ENCODE measurements at regions not wholly inside any gene's neighbourhood (a gene's known extent, or its start where the extent isn't known, plus 50 kb on each side); places are given as distances from the start of the nearest gene placed in this dataset.

DNA sequence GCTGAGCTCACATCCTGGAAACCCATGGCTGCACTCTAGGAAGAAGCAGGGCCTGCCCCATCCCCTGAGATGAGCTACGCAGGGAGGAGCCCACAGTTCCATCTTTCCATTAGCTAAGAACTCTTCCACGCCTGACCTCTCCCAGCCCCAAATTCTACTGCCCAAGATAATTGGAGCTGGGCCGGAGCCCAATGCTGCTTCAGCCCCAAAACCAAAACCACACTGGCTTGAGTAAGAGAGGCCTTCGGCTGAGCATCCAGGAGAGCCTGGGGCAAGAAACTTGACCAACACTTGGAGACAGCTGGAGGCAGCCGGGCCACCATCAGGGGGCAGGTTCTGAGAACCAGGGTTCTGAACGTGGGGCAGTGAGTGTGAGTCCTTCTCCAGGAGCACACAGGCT, 116.1 kb upstream of the ZMIZ1 start:
- no CpG with 5 or more reads among the region's 6 CpGs for WGBS (ENCODE audit: extremely low coverage, insufficient coverage, low lambda C conversion rate)
- Histone ChIP-seq H4K5ac (ENCODE audit: low read length) (no peak overlapping the region), H3K27me3 (ENCODE audit: insufficient read depth, low read length, poor library complexity) (no peaks in the 10 kb centered on the region), H3K4me3 (ENCODE audit: low read length) (no peak overlapping the region), H3K27ac (ENCODE audit: low read depth, low read length) (no peak overlapping the region), H3K36me3 (ENCODE audit: control insufficient read depth, insufficient read depth, low read length) (no peaks in the 10 kb centered on the region), H2AK5ac (ENCODE audit: low read length) (no peak overlapping the region), H3K23ac (ENCODE audit: low read length) (no peak overlapping the region), H2BK5ac (ENCODE audit: low read length) (no peak overlapping the region), H3K9ac (ENCODE audit: low read length) (no peak overlapping the region), H3K4ac (ENCODE audit: low read depth, low read length) (no peak overlapping the region), H3K18ac (ENCODE audit: low read length) (no peak overlapping the region), H3K79me2 (ENCODE audit: control insufficient read depth, insufficient read depth, low read length) (no peaks in the 10 kb centered on the region), H2BK15ac (replicated peaks; ENCODE audit: low read depth) (no peak overlapping the region), H3K56ac (ENCODE audit: low read length) (no peak overlapping the region), H4K8ac (ENCODE audit: low read depth, low read length) (no peak overlapping the region), H2BK120ac (ENCODE audit: low read depth, low read length) (no peak overlapping the region), H3K4me2 (ENCODE audit: low read length) (no peak overlapping the region), H3K79me1 (ENCODE audit: low read length) (no peaks in the 10 kb centered on the region), H3K4me1 (ENCODE audit: control insufficient read depth, low read depth, low read length) (no peaks in the 10 kb centered on the region)
- DNase-seq, result no peak

DNA sequence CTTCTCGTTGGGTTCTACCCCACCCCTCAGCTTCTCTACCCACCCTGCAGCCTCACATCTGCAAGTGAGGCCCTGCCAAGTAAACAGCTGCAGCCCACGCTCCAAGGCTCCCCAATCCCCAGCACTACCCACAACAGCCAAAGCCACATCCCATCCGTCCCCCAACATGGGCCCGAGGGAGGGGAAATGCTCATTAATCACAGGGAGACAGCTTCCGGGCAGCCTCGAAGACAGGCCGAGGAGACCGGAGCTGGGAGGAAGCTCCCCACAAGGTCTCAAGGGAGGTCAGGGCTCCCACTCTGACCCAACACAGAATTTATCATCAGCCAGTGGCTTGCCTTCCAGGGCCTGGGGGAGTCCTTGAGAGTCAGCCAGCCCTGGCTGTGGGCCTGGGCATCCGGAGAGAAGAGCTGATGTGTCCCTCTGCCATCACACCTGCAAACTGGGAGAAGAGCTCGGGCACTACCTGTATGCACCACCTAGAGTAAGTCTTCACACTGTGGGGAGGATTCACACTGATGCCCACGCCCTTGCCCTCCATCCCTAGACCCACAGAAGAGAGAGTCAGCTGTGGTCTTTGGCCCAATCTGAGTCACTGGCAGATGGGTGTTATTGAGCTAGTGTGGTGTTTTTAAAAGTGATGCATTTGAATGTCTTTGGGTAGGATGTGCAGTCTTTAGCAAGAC, 115.5 kb upstream of the ZMIZ1 start:
- no peak overlapping the region for H3K56ac ChIP-seq (ENCODE audit: low read length)
- H3K4me1 ChIP-seq (ENCODE audit: control insufficient read depth, low read depth, low read length), result no peaks in the 10 kb centered on the region
- no peak overlapping the region for H3K4ac ChIP-seq (ENCODE audit: low read depth, low read length)
- H3K36me3 ChIP-seq (ENCODE audit: control insufficient read depth, insufficient read depth, low read length), result no peaks in the 10 kb centered on the region
- no peak for DNase-seq
- no peak overlapping the region for H3K4me3 ChIP-seq (ENCODE audit: low read length)
- H4K5ac ChIP-seq (ENCODE audit: low read length), result no peak overlapping the region
- no peaks in the 10 kb centered on the region for H3K79me1 ChIP-seq (ENCODE audit: low read length)
- no peak overlapping the region for H2AK5ac ChIP-seq (ENCODE audit: low read length)
- H3K4me2 ChIP-seq (ENCODE audit: low read length), result no peak overlapping the region
- no peak overlapping the region for H3K27ac ChIP-seq (ENCODE audit: low read depth, low read length)
- H2BK15ac ChIP-seq (replicated peaks; ENCODE audit: low read depth), result no peak overlapping the region
- H3K23ac ChIP-seq (ENCODE audit: low read length), result no peak overlapping the region
- no peak overlapping the region for H2BK5ac ChIP-seq (ENCODE audit: low read length)
- no peaks in the 10 kb centered on the region for H3K79me2 ChIP-seq (ENCODE audit: control insufficient read depth, insufficient read depth, low read length)
- no peak overlapping the region for H2BK120ac ChIP-seq (ENCODE audit: low read depth, low read length)
- H3K9ac ChIP-seq (ENCODE audit: low read length), result no peak overlapping the region
- WGBS (ENCODE audit: extremely low coverage, insufficient coverage, low lambda C conversion rate), result no CpG with 5 or more reads among the region's 11 CpGs
- H4K8ac ChIP-seq (ENCODE audit: low read depth, low read length), result no peak overlapping the region
- H3K27me3 ChIP-seq (ENCODE audit: insufficient read depth, low read length, poor library complexity), result no peaks in the 10 kb centered on the region
- no peak overlapping the region for H3K18ac ChIP-seq (ENCODE audit: low read length)

DNA sequence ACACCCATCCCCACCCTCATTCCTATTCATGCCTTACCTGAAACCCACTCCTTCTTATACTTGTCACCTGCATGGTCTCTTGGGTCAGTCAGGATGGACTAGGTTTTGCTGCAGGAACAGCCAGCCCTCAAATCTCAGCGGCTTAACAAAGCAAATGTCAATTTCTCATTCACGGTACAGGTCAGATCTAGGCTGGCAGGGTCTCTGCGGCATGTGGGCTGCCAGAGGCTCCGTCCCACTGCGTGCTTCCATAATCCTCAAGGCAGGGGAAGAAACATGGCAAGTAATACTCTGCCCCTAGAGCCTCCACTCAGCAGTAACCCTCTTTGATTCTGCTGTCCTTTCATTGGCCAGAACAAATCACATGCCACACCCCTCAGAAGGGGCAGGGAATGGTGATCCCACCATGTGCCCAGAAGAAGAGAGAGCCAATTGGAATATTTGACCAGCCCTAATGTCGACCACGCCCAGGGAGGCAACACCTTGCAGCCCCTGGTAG, 114.9 kb upstream of the ZMIZ1 start:
- H3K9ac ChIP-seq (ENCODE audit: low read length), result no peak overlapping the region
- no peak overlapping the region for H3K56ac ChIP-seq (ENCODE audit: low read length)
- WGBS (ENCODE audit: extremely low coverage, insufficient coverage, low lambda C conversion rate), result no CpG with 5 or more reads among the region's 7 CpGs
- no peaks in the 10 kb centered on the region for H3K36me3 ChIP-seq (ENCODE audit: control insufficient read depth, insufficient read depth, low read length)
- H3K4me1 ChIP-seq (ENCODE audit: control insufficient read depth, low read depth, low read length), result no peaks in the 10 kb centered on the region
- no peak overlapping the region for H4K5ac ChIP-seq (ENCODE audit: low read length)
- no peak for DNase-seq
- H3K4ac ChIP-seq (ENCODE audit: low read depth, low read length), result no peak overlapping the region
- no peak overlapping the region for H2AK5ac ChIP-seq (ENCODE audit: low read length)
- no peaks in the 10 kb centered on the region for H3K27me3 ChIP-seq (ENCODE audit: insufficient read depth, low read length, poor library complexity)
- no peak overlapping the region for H3K4me2 ChIP-seq (ENCODE audit: low read length)
- no peak overlapping the region for H4K8ac ChIP-seq (ENCODE audit: low read depth, low read length)
- H3K23ac ChIP-seq (ENCODE audit: low read length), result no peak overlapping the region
- no peak overlapping the region for H2BK15ac ChIP-seq (replicated peaks; ENCODE audit: low read depth)
- H3K4me3 ChIP-seq (ENCODE audit: low read length), result no peak overlapping the region
- H3K79me1 ChIP-seq (ENCODE audit: low read length), result no peaks in the 10 kb centered on the region
- H3K18ac ChIP-seq (ENCODE audit: low read length), result no peak overlapping the region
- no peak overlapping the region for H3K27ac ChIP-seq (ENCODE audit: low read depth, low read length)
- H2BK5ac ChIP-seq (ENCODE audit: low read length), result no peak overlapping the region
- no peak overlapping the region for H2BK120ac ChIP-seq (ENCODE audit: low read depth, low read length)
- no peaks in the 10 kb centered on the region for H3K79me2 ChIP-seq (ENCODE audit: control insufficient read depth, insufficient read depth, low read length)

DNA sequence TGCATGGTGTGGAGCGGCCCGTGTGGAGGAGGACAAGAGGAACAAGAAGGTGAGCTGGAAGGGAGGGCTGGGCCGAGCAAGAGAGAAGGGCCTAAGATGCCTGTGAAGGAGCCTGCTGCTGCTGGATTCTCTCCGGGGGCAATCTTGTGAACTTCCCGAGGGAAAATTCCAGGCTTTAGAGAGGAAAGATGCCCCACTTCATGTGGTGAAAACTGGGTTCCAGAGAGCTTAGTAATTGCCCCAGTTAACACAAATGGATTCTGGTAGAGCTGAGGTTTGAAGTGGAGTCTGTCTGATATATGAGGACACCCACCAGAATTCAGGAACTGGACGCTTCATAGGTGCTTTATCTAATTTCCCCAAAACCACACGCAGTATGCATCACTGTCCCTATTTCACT, 114.1 kb upstream of the ZMIZ1 start:
- no peak overlapping the region for H3K56ac ChIP-seq (ENCODE audit: low read length)
- H2AK5ac ChIP-seq (ENCODE audit: low read length), result no peak overlapping the region
- H3K79me1 ChIP-seq (ENCODE audit: low read length), result no peaks in the 10 kb centered on the region
- no peak overlapping the region for H2BK5ac ChIP-seq (ENCODE audit: low read length)
- H3K18ac ChIP-seq (ENCODE audit: low read length), result no peak overlapping the region
- H3K27me3 ChIP-seq (ENCODE audit: insufficient read depth, low read length, poor library complexity), result no peaks in the 10 kb centered on the region
- no peak overlapping the region for H3K4me2 ChIP-seq (ENCODE audit: low read length)
- no peak overlapping the region for H4K8ac ChIP-seq (ENCODE audit: low read depth, low read length)
- no peaks in the 10 kb centered on the region for H3K4me1 ChIP-seq (ENCODE audit: control insufficient read depth, low read depth, low read length)
- H3K4me3 ChIP-seq (ENCODE audit: low read length), result no peak overlapping the region
- H3K27ac ChIP-seq (ENCODE audit: low read depth, low read length), result no peak overlapping the region
- H3K4ac ChIP-seq (ENCODE audit: low read depth, low read length), result no peak overlapping the region
- no peak overlapping the region for H3K23ac ChIP-seq (ENCODE audit: low read length)
- no peak overlapping the region for H2BK15ac ChIP-seq (replicated peaks; ENCODE audit: low read depth)
- DNase-seq, result no peak
- H3K36me3 ChIP-seq (ENCODE audit: control insufficient read depth, insufficient read depth, low read length), result no peaks in the 10 kb centered on the region
- WGBS (ENCODE audit: extremely low coverage, insufficient coverage, low lambda C conversion rate), result no CpG with 5 or more reads among the region's 7 CpGs
- no peak overlapping the region for H2BK120ac ChIP-seq (ENCODE audit: low read depth, low read length)
- no peaks in the 10 kb centered on the region for H3K79me2 ChIP-seq (ENCODE audit: control insufficient read depth, insufficient read depth, low read length)
- H4K5ac ChIP-seq (ENCODE audit: low read length), result no peak overlapping the region
- H3K9ac ChIP-seq (ENCODE audit: low read length), result no peak overlapping the region

DNA sequence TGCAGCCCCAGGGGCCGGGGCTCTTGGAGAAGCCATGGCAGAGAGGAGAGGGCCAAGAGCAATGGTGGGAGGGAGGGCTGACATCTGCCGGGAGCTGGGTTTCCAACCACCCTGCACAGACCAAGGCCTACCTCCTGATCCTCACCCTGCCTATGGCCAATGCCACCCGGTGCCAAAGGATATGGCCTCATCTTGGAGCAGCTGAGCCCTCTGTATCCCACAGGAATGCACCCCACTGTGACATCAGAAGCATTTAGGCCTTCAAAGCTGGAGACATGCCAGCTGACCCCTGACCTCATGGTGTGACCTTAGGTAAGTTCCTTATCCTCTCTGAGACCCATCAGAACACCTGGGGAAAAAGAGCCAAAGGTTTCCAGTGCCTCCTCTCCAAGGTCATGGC, 113.6 kb upstream of the ZMIZ1 start:
- Histone ChIP-seq H4K8ac (ENCODE audit: low read depth, low read length) (no peak overlapping the region), H3K23ac (ENCODE audit: low read length) (no peak overlapping the region), H3K4me1 (ENCODE audit: control insufficient read depth, low read depth, low read length) (no peaks in the 10 kb centered on the region), H3K79me1 (ENCODE audit: low read length) (no peaks in the 10 kb centered on the region), H3K9ac (ENCODE audit: low read length) (no peak overlapping the region), H3K4me3 (ENCODE audit: low read length) (no peak overlapping the region), H2AK5ac (ENCODE audit: low read length) (no peak overlapping the region), H4K5ac (ENCODE audit: low read length) (no peak overlapping the region), H3K4me2 (ENCODE audit: low read length) (no peak overlapping the region), H3K56ac (ENCODE audit: low read length) (no peak overlapping the region), H3K79me2 (ENCODE audit: control insufficient read depth, insufficient read depth, low read length) (no peaks in the 10 kb centered on the region), H3K18ac (ENCODE audit: low read length) (no peak overlapping the region), H3K4ac (ENCODE audit: low read depth, low read length) (no peak overlapping the region), H2BK15ac (replicated peaks; ENCODE audit: low read depth) (no peak overlapping the region), H3K27me3 (ENCODE audit: insufficient read depth, low read length, poor library complexity) (no peaks in the 10 kb centered on the region), H2BK5ac (ENCODE audit: low read length) (no peak overlapping the region), H3K27ac (ENCODE audit: low read depth, low read length) (no peak overlapping the region), H2BK120ac (ENCODE audit: low read depth, low read length) (no peak overlapping the region), H3K36me3 (ENCODE audit: control insufficient read depth, insufficient read depth, low read length) (no peaks in the 10 kb centered on the region)
- DNase-seq, result no peak
- no CpG with 5 or more reads among the region's 3 CpGs for WGBS (ENCODE audit: extremely low coverage, insufficient coverage, low lambda C conversion rate)

DNA sequence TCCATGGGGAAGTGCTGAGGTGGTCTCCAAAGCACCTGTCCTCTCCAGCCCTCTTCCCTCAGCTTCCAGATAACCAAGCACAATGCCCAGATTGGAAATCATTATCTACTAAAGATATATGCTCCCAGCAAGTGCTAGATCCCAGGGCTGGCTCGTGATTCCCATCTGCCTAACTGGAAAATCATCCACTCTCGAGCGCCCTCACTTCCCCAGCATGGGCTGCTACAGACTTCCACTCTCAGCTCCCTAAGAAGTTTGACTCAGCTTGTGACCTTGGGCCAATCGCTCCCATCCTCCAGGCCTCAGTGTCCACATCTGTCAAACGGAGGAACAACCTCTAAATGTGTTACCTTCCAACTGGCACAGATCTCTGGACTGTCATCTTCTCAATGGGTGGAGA, 112.4 kb upstream of the ZMIZ1 start:
- Histone ChIP-seq H3K27me3 (ENCODE audit: insufficient read depth, low read length, poor library complexity) (no peaks in the 10 kb centered on the region), H3K18ac (ENCODE audit: low read length) (no peak overlapping the region), H2BK120ac (ENCODE audit: low read depth, low read length) (no peak overlapping the region), H3K9ac (ENCODE audit: low read length) (no peak overlapping the region), H2AK5ac (ENCODE audit: low read length) (no peak overlapping the region), H2BK15ac (replicated peaks; ENCODE audit: low read depth) (no peak overlapping the region), H4K5ac (ENCODE audit: low read length) (no peak overlapping the region), H3K36me3 (ENCODE audit: control insufficient read depth, insufficient read depth, low read length) (no peaks in the 10 kb centered on the region), H3K4me1 (ENCODE audit: control insufficient read depth, low read depth, low read length) (peaks cover 2% of the 10 kb centered on the region), H3K23ac (ENCODE audit: low read length) (no peak overlapping the region), H3K56ac (ENCODE audit: low read length) (no peak overlapping the region), H3K27ac (ENCODE audit: low read depth, low read length) (no peak overlapping the region), H3K79me1 (ENCODE audit: low read length) (no peaks in the 10 kb centered on the region), H4K8ac (ENCODE audit: low read depth, low read length) (no peak overlapping the region), H3K4me3 (ENCODE audit: low read length) (no peak overlapping the region), H2BK5ac (ENCODE audit: low read length) (no peak overlapping the region), H3K4ac (ENCODE audit: low read depth, low read length) (no peak overlapping the region), H3K79me2 (ENCODE audit: control insufficient read depth, insufficient read depth, low read length) (no peaks in the 10 kb centered on the region), H3K4me2 (ENCODE audit: low read length) (no peak overlapping the region)
- no CpG with 5 or more reads among the region's 5 CpGs for WGBS (ENCODE audit: extremely low coverage, insufficient coverage, low lambda C conversion rate)
- peak; percentile 37 for DNase-seq

Measured in mesendoderm (in vitro differentiated cells).